T47D (cell line): ENCODE measurements at regions not wholly inside any gene's neighbourhood (a gene's known extent, or its start where the extent isn't known, plus 50 kb on each side); places are given as distances from the start of the nearest gene placed in this dataset.

Source experiments
- DNase-seq, 2 experiments: peaks; one replicate each; pipeline versions ENCODE4 v3.0.0 to v3.0.0-alpha.2; 2011 to 2012; ENCODE audit warnings: low read depth in 1 of 2, low spot score in 1 of 2
- JUND ChIP-seq: IDR thresholded peaks from 2 replicates; pipeline ENCODE4 v1.6.1; 2012; ENCODE audit warnings: low read depth
- in situ Hi-C: cut with HindIII; loops from 2 replicates; pipeline ENCODE4 v1.10.0; 2016; ENCODE audit warnings: low sequenced_read_pairs, low pct_unique_long_range_greater_than_20kb

DNA sequence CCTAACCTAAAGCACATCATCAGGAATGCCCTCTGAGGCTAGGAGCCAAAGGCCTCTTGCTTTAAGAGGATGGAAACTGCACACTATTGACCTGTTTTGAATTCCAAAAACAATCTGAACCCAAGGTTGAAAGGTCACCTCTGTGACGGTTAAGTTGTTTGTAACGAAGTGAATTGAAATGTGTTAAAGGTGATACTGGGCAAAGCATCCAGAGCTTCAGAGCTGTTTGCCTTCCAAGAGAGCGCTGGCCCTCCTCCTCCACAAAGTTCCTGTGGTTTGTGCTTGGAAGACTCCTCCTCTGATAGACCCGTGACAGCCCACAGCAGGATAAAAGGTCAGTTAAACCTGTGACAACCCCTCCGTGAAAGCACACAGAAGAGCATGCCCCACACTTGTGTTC lies 133.7 kb upstream of the CTTNBP2 start:
- TF ChIP-seq JUND, result no peak
- no peak for DNase-seq

DNA sequence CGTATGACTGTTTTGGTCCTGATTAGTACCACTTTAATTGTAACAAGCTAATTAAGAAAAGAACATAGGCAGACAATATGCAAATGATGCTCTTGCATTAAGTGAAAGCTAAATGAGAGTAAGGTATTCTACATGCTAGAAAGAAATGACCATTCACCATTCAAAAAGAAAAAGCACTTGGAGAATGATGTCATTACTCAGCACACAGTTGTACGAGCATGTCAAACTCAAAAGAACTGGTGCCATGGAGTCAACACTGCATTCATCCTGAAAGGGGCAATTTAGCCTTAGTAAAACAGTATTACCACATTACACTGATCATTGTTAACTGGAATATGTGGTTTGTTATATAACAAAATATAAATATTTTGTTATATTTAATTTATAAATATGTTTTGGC lies 136.2 kb upstream of the CTTNBP2 start:
- no peak for DNase-seq
- no peak for TF ChIP-seq JUND
- in situ Hi-C loops, result no loop called here

More for the DNA sequence above, 133.7 kb upstream of the CTTNBP2 start:
- in situ Hi-C loops, result no loop called here

DNA sequence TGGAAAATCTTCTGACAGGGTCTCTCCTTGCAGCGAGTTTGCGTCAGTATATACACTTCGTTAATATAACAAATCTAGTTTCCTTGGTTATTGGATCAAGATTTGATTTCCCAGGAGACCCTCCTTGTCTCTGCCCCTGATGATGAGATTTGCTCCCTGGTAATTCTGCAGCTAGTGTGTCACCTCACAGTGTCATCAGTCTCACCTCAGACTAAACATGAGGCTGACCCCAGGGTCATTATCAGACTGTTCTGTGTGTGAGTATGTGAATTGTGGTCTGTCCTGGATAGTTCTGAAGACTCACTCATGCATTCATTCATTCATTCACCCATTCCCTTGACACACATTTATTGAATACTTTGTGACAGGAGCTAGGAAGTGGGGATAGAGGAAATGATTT lies 138.4 kb upstream of the CTTNBP2 start:
- in situ Hi-C loops, result no loop called here
- no peak for DNase-seq
- TF ChIP-seq JUND, result no peak

DNA sequence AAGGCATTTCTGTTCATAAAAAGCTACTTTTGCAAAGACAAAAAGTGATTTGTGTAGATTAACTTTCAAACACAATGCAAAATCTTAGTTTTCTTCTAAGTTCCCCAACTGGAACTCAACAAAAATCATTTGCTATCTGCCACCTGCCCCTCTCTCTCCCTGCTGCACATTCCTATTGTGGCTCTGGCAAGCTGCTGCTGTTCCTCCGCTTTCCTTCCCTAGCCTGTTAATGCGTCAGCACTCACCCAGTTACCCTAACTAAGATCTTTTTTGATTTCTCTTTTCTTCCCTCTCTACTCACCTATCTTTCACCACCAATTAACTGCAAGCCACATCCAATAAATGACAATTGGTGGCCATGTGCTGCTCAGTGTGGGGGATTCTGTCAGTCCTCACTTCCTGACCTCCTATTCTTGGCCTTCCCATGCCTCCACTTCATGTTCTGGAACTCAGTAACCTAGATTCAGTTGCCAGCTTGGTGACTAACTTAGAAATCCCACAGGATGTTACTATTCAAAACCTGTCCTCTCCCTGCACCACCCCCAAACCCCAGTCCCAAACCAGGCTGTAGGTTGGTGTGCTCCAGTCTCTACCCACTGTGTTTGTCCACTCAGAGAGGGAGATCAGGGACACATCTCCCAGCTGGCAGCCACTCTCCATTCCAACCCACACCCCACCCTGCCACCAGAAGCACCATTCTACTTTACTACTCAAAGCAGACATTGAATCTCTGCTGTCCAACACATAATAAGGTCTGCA lies 140.2 kb upstream of the CTTNBP2 start:
- no peak for TF ChIP-seq JUND
- DNase-seq, result no peak
- in situ Hi-C loops, result no loop called here

DNA sequence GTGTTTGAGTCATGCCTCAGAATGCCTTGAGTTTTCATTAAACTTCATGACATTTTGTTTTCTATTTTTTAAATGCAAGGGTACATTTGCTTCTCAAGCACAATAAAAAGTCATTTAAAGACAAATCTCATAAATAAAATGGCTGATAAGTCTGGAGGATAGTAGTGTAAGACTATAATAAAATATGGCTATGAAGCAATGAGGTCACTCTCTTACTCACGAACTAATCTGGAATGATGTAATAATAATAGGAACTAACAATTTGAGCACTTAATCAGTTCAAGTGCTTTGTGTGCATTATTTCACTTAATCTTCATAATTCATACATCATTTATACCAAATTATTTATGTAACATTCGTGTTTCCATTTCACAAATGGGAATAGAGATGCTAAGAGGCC lies 149.3 kb upstream of the CTTNBP2 start:
- DNase-seq, result no peak
- TF ChIP-seq JUND, result no peak
- in situ Hi-C loops, result no loop called here

DNA sequence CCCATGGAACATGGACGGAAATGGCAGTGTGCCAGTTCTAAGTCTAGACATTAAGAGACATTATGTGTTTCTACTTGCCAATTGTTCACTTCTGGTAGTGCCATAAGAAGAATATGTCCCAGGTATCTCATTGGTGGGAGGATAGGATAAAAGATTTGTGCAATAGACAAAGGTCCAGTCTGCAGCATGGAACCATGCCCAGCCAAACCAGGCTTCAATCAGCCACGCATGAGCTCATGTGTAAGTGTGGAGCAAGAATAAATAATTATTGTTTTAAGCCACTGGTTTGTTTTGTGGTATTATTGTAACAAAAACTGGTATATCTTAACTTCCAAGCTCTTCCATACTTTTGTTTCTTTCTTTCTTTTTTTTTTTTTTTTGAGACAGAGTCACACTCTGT lies 153.6 kb upstream of the CTTNBP2 start:
- DNase-seq, result no peak

DNA sequence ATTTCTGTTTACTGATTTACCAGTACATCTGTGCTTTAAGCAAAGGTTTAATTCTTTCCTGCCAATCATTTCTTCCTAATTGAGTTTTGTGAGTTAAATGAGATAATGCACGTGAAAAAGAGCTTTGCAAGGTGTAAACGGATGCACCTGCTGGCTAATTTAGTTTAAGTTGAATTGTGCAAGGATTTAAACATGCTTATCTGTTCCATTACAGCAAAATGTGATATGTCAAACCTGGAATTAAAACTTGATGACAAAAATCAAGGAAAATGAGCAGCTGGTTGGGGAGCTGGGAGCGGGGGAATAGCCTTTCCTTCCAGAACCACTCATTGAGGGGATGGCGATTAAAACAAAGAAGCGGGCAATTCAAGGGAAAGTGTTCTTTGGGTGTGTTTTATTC lies 155.0 kb upstream of the CTTNBP2 start:
- no peak for TF ChIP-seq JUND
- in situ Hi-C loops, result no loop called here
- DNase-seq, result no peak

More for the DNA sequence above, 153.6 kb upstream of the CTTNBP2 start:
- TF ChIP-seq JUND, result no peak
- in situ Hi-C loops, result no loop called here

DNA sequence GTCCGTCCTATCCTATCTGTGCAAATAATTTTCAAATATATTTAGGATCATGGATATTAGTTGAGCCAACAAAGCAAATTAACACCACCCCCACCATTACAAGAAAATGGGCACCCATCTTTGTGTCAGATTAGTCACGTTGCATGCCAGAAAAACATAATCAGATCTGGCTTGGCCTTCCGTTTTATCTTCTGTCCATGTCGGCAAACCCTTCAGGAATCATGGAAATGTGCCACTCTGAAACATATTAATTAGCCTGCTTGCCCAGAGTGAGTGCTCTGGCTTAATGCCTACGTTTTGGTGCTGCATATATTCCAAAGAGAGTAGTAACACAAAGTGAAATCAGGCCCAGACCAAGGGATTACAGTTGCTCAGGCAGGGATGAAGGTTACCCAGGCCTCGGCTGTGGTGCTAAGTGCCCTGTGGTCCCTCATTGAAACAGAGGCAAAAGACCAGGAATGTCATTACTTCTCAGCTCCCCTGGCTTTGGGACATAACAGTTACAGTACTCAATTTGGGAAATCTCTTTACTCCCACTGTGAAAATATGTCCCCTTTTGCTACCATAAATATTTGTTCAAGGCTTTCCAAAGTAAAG lies 154.0 kb upstream of the LSM8 start:
- in situ Hi-C loops, result no loop called here
- TF ChIP-seq JUND, result no peak
- no peak for DNase-seq

DNA sequence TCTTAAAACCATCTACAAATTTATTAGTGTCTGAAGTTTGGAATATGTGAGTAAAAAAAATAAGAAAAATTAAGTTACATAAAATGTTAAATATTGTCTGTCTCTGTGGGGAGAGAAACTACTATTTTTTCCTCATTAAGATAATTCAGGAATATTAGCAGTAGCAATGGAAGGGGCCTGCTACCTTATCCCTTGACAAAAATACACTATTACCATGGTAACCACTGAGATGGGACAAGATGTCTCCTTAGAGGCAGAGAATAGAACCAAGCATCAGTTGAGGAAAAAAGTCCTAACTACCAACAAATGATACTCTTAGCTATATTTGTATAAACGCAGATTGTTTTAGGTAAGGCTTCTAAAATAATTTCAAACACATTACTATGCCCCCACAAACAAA lies 150.7 kb upstream of the LSM8 start:
- DNase-seq, result no peak
- in situ Hi-C loops, result no loop called here
- no peak for TF ChIP-seq JUND

DNA sequence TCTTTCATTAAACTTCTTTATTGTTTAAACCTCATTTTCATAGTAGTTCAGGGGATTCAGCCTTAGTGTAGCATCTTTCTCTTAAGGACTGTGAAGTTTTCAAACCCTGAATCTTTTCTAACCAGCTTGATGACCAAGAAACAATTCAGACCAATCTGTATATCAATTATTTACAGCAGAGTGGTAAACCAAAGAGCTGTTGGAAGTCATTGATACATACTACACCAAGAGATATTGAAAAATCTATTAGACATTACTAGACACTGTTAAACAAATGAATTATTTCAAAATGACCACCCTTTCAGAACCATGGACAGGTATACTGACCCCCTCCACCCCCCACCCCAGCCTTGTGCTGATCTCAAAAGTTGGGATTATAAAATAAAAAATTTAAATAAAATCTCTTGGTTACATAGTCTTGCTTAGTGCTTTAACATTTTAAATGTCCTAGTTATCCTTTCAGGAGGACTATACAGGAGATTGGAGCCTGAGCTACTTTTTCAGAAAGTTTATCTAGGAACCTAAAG lies 143.9 kb upstream of the LSM8 start:
- no peak for TF ChIP-seq JUND
- in situ Hi-C loops, result no loop called here
- no peak for DNase-seq

DNA sequence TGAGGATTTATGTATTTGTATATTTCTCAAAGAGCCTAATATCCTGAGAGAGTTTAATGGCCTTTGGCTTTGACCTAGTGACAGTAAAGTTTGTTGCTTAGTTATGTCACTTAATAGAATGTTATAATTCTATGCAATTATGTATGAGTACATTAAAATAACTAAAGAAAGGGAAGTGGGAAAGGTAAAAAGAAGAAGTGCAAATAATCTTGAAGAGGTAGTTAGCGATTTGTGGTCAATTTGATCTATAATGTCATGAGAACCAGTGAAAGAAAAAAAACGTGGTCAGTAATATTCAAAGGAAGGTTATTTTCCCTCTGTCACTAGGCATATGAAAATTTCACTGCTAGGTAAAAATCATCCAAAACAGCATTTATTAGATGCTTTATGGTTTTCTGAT lies 143.4 kb upstream of the LSM8 start:
- no peak for DNase-seq
- in situ Hi-C loops, result no loop called here

DNA sequence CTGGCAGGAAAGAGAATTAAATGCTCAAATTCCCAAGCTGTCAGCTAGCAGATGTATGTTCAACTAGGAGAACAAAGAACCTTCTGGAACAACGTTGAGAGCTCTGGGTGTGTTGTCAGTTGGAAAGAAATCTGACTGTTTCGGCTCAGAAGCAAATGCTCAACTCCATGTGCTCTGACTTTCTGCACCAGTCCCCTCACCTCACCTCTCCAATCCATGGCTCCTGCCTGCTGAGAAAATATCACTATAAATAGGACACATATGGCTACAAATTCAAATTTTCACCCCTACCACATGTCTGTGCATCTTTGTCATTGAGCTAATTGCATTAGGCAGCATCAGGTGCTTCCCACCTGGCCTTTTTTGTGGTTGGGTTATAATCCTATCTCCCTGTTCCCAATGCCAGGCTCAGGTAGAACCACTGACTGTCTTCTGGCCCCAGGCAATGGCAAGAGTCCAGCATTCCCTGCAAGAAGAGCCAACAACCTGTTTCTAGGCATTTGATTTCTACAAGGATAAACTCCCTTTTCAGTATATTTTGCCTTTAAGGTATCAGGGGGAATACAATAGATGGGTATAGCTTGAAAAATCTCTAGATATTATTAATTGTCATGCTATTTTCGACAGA lies 142.6 kb upstream of the LSM8 start:
- peak in 1 of 2 experiments; percentile 24 for DNase-seq
- in situ Hi-C loops, result no loop called here
- TF ChIP-seq JUND, result no peak

More for the DNA sequence above, 143.4 kb upstream of the LSM8 start:
- no peak for TF ChIP-seq JUND

DNA sequence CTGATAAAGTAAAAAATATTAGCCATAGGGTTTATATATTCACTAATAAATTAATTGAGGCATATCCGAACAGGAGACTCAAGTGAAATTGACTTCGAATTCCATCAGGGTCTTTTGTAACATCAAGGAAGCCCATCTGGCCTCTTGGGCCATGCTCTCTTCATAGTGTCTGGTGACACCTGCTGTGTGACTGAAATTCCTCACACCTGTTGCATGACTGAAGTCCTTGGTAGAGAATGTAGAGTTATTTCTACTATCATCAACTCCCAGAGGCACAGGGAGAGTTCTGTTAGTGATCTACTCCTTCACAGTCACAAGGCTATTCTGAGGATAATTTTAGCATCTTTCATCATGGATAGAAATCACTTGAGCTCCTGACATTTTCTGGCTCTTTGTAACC lies 138.3 kb upstream of the LSM8 start:
- in situ Hi-C loops, result no loop called here
- DNase-seq, result no peak
- TF ChIP-seq JUND, result no peak
